A549 (cell line): ENCODE measurements at regions not wholly inside any gene's neighbourhood (a gene's known extent, or its start where the extent isn't known, plus 50 kb on each side); places are given as distances from the start of the nearest gene placed in this dataset.
A peak's percentile ranks its signal among the peaks of the same experiment; 100 is the strongest.
"Not testable (repeated sequence)": the region's sequence is repeated elsewhere in the genome, so short reads cannot be mapped to it uniquely, and the experiment has no call there.

Experiments
- ATAC-seq, 2 experiments: fragments of 200-7000 bp in 1 of 2; fragments of >200 bp in 1 of 2; cut with Nextera tagmentation in 1 of 2; cut with Tn5 transposase in 1 of 2; 3 replicates each; pipeline versions ENCODE4 v1.8.0 to v1.9.1; 2018 to 2020; ENCODE audit warnings: mild to moderate bottlenecking in 1 of 2, moderate library complexity in 1 of 2
- CTCF ChIA-PET: fragments of 300-600 bp; sonication (Branson Sonifier 250); formaldehyde crosslinking; extraction: SDS; loops from one replicate; lab custom pipeline; 2021; ENCODE audit warnings: antibody characterized with exemption, inconsistent platforms; lab: Yijun Ruan, JAX
- POLR2A ChIA-PET: fragments of 350-600 bp; formaldehyde crosslinking; extraction: SDS; loops from one replicate; lab custom pipeline; 2021; ENCODE audit warnings: antibody characterized with exemption, inconsistent platforms; lab: Yijun Ruan, JAX
- DNase-seq, 2 experiments: peaks; one replicate each; pipeline versions ENCODE4 v3.0.0 to v3.0.0-alpha.2; 2011 to 2016; ENCODE audit warnings: low read depth in 1 of 2, low spot score in 1 of 2
- FAIRE-seq: peaks from 2 replicates; lab custom pipeline; 2011; peaks lifted over from hg19 to GRCh38; lab: Jason Lieb, UNC
- H3K27ac ChIP-seq, 2 experiments: fragments of >200 bp; sonication (Bioruptor Twin); formaldehyde crosslinking; 3 replicates each; pipeline ENCODE4 v1.5.1; 2016 to 2017
- H3K4me1 ChIP-seq: fragments of >200 bp; sonication (Bioruptor Twin); formaldehyde crosslinking; 3 replicates; pipeline ENCODE4 v1.6.1; 2016
- H3K4me2 ChIP-seq: fragments of >200 bp; sonication (Bioruptor Twin); formaldehyde crosslinking; 3 replicates; pipeline ENCODE4 v1.6.1; 2016
- H3K4me3 ChIP-seq: fragments of >200 bp; sonication (Bioruptor Twin); formaldehyde crosslinking; 3 replicates; pipeline ENCODE4 v1.5.1; 2016
- H3K9me3 ChIP-seq: fragments of >200 bp; sonication (Bioruptor Twin); formaldehyde crosslinking; 3 replicates; pipeline ENCODE4 v1.6.1; 2016
- CEBPB ChIP-seq, 2 experiments: fragments of >200 bp in 1 of 2; sonication (Bioruptor Twin) in 1 of 2; formaldehyde crosslinking in 1 of 2; IDR thresholded peaks; 2 replicates each; pipeline ENCODE4 v1.6.1; 2012 to 2016
- CHD2 ChIP-seq: fragments of 150-350 bp; IDR thresholded peaks from 2 replicates; pipeline ENCODE4 v1.6.1; 2014; ENCODE audit warnings: low read length; ENCODE audit not compliant: partially characterized antibody
- CHD4 ChIP-seq: fragments of 200-600 bp; sonication (generic); IDR thresholded peaks from 2 replicates; pipeline ENCODE4 v1.6.1; 2016; ENCODE audit warnings: antibody characterized with exemption, mild to moderate bottlenecking, borderline replicate concordance
- CTCF ChIP-seq: fragments of >200 bp; sonication (Bioruptor Twin); formaldehyde crosslinking; IDR thresholded peaks from 3 replicates; pipeline ENCODE4 v1.5.1; 2016
- EHF ChIP-seq: fragments of 250-450 bp; sonication (Bioruptor Pico); IDR thresholded peaks from 2 replicates; pipeline ENCODE4 v1.5.0; 2020; ENCODE audit warnings: mild to moderate bottlenecking
- EHMT2 ChIP-seq: fragments of 200-600 bp; sonication (generic); IDR thresholded peaks from 2 replicates; pipeline ENCODE4 v1.6.1; 2016; ENCODE audit warnings: antibody characterized with exemption, low read depth, mild to moderate bottlenecking, moderate library complexity
- EP300 ChIP-seq, 2 experiments: fragments of >200 bp; sonication (Bioruptor Twin); formaldehyde crosslinking; IDR thresholded peaks; 2 replicates in 1 of 2; 3 replicates in 1 of 2; pipeline ENCODE4 v1.6.1; 2016 to 2017
- GATA3 ChIP-seq: IDR thresholded peaks from 2 replicates; pipeline ENCODE4 v1.6.1; 2012; ENCODE audit warnings: borderline replicate concordance
- HMGXB4 ChIP-seq: fragments of 250-450 bp; sonication (Bioruptor Pico); IDR thresholded peaks from 2 replicates; pipeline ENCODE4 v1.5.0; 2021; ENCODE audit warnings: mild to moderate bottlenecking, moderate library complexity, borderline replicate concordance
- HOXA7 ChIP-seq: fragments of 250-450 bp; sonication (Bioruptor Pico); IDR thresholded peaks from 2 replicates; pipeline ENCODE4 v1.5.0; 2020; ENCODE audit warnings: mild to moderate bottlenecking, moderate library complexity
- HOXB13 ChIP-seq: fragments of 250-450 bp; sonication (Bioruptor Pico); IDR thresholded peaks from 2 replicates; pipeline ENCODE4 v1.5.0; 2020; ENCODE audit warnings: low read depth, mild to moderate bottlenecking, moderate library complexity
- JUNB ChIP-seq: fragments of >200 bp; sonication (Bioruptor Twin); formaldehyde crosslinking; IDR thresholded peaks from 2 replicates; pipeline ENCODE4 v1.6.1; 2016
- KDM5A ChIP-seq: fragments of 200-600 bp; sonication (generic); IDR thresholded peaks from 2 replicates; pipeline ENCODE4 v1.6.1; 2016; ENCODE audit warnings: antibody characterized with exemption, mild to moderate bottlenecking
- MAZ ChIP-seq: fragments of 150-350 bp; IDR thresholded peaks from 2 replicates; pipeline ENCODE4 v1.6.1; 2014; ENCODE audit warnings: antibody characterized with exemption, low read depth, low read length, borderline replicate concordance
- PHF8 ChIP-seq: fragments of 200-600 bp; sonication (generic); IDR thresholded peaks from 2 replicates; pipeline ENCODE4 v1.6.1; 2016; ENCODE audit warnings: low read depth, mild to moderate bottlenecking, antibody characterized with exemption, moderate library complexity, borderline replicate concordance
- POLR2A ChIP-seq: IDR thresholded peaks from 2 replicates; pipeline ENCODE4 v1.6.1; 2012; ENCODE audit warnings: mild to moderate bottlenecking, low read length
- RAD21 ChIP-seq, 2 experiments: fragments of >200 bp in 1 of 2; sonication (Bioruptor Twin) in 1 of 2; formaldehyde crosslinking in 1 of 2; IDR thresholded peaks in 1 of 2; conservative IDR thresholded peaks in 1 of 2; 2 replicates in 1 of 2; 3 replicates in 1 of 2; pipeline ENCODE4 v1.6.1; 2012 to 2018; ENCODE audit warnings: inconsistent platforms in 1 of 2
- RFX5 ChIP-seq: fragments of 450-650 bp; IDR thresholded peaks from 2 replicates; pipeline ENCODE4 v1.7.1; 2014; ENCODE audit warnings: antibody characterized with exemption, mild to moderate bottlenecking, moderate library complexity
- TFCP2L1 ChIP-seq: fragments of 250-450 bp; sonication (Bioruptor Pico); IDR thresholded peaks from 2 replicates; pipeline ENCODE4 v1.5.0; 2021; ENCODE audit warnings: mild to moderate bottlenecking
- ZC3H11A ChIP-seq: fragments of 450-650 bp; IDR thresholded peaks from 2 replicates; pipeline ENCODE4 v1.6.1; 2014; ENCODE audit warnings: antibody characterized with exemption, mild to moderate bottlenecking
- ZFP36 ChIP-seq: fragments of 450-650 bp; IDR thresholded peaks from 2 replicates; pipeline ENCODE4 v1.6.1; 2014; ENCODE audit warnings: borderline replicate concordance; ENCODE audit not compliant: partially characterized antibody
- ZSCAN20 ChIP-seq: fragments of 250-450 bp; sonication (Bioruptor Pico); IDR thresholded peaks from 2 replicates; pipeline ENCODE4 v1.8.0; 2022; ENCODE audit warnings: mild to moderate bottlenecking, moderate library complexity
- WGBS: methylation state at CpG from one replicate; pipeline ENCODE4 v1.1.6; 2017; ENCODE audit errors: missing lambda C conversion rate; 5-methylcytosine and 5-hydroxymethylcytosine counted together
- TF ChIP-seq, protein P1 (sequence below): fragments of 150-350 bp; IDR thresholded peaks from 2 replicates; pipeline ENCODE4 v1.6.1; 2014; ENCODE audit warnings: low read depth, mild to moderate bottlenecking, low read length

DNA sequence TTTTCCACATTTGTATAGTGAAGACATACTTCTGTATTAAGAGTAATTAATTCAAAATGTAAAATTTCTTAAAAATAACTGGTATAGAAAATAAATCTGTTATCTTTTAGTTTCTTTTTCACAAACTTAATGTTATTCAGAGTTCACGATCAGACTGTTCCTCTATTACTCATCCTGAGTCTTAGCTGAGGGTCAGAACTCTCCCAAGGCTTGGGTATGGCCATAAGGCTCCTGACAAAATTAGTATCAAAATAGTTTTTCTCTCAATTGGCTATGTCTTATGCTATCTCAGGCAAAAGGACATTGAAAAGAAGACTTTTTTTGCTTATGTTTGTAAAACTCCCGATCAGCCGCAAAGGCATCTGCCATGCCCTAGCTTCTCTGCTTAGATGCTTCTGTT, 56.1 kb upstream of the NAB1 start:
- ATAC-seq = no peak
- Histone ChIP-seq H3K27ac (no peak overlapping the region), H3K4me2 (no peak overlapping the region)
- TF ChIP-seq GATA3 (no peak), JUNB (no peak), ZSCAN20 (no peak), CHD4 (no peak), PHF8 (no peak), POLR2A (no peak), CEBPB (IDR thresholded peaks at IDR 0.05) (no peak), ZFP36 (no peak), HOXB13 (CRISPR knock-in tag) (no peak), RAD21 (conservative IDR thresholded peaks at IDR 0.05 in 1 of 2, IDR thresholded peaks at IDR 0.05 in 1 of 2) (no peak), MAZ (no peak), EHMT2 (no peak), EP300 (IDR thresholded peaks at IDR 0.05) (no peak), KDM5A (no peak), CHD2 (no peak), HMGXB4 (CRISPR knock-in tag) (no peak), HOXA7 (no peak), TFCP2L1 (CRISPR knock-in tag) (no peak), CTCF (no peak)
- TF ChIP-seq, protein P1, sequence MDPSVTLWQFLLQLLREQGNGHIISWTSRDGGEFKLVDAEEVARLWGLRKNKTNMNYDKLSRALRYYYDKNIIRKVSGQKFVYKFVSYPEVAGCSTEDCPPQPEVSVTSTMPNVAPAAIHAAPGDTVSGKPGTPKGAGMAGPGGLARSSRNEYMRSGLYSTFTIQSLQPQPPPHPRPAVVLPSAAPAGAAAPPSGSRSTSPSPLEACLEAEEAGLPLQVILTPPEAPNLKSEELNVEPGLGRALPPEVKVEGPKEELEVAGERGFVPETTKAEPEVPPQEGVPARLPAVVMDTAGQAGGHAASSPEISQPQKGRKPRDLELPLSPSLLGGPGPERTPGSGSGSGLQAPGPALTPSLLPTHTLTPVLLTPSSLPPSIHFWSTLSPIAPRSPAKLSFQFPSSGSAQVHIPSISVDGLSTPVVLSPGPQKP = no peak
- TF ChIP-seq, all 56 proteins: peak for 0
- CTCF ChIA-PET = no interaction called here
- Histone ChIP-seq H3K9me3 (no peaks in the 10 kb centered on the region), H3K4me1 (no peaks in the 10 kb centered on the region), H3K4me3 (no peak overlapping the region)
- FAIRE-seq = no peak
- POLR2A ChIA-PET = no interaction called here
- 97% methylated on average over 3 of the region's 3 CpGs for WGBS
- DNase-seq = no peak

GRCh38 chr2:190595879-190596278, 53.0 kb upstream of the NAB1 start:
- H3K4me2 ChIP-seq, ATAC-seq, H3K27ac ChIP-seq, H3K4me3 ChIP-seq, H3K9me3 ChIP-seq, POLR2A ChIA-PET, DNase-seq, CTCF ChIA-PET, FAIRE-seq: not testable (repeated sequence)
- peaks cover 22% of the 10 kb centered on the region for H3K4me1 ChIP-seq
- WGBS = 70% methylated on average over 1 of the region's 1 CpG

DNA sequence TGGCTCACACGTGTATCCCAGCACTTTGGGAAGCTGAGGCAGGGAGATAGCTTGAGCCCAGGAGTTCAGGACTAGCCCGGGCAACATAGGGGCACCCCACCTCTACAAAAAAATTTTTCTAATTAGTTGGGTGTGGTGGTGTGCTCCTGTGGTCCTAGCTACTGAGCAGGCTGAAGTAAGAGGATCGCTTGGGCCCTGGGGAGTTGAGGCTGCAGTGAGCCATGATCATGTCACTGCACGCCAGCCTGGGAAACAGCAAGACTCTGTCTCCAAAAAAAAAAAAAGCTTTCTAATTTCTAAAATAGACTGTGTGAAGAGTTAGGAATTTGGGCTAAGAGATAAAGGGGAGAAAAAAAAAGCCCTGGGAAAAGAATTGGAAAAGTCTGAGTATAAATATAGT, 51.9 kb upstream of the NAB1 start:
- H3K4me3 ChIP-seq = no peak overlapping the region
- H3K9me3 ChIP-seq = no peaks in the 10 kb centered on the region
- 80% methylated on average over 4 of the region's 4 CpGs for WGBS
- H3K27ac ChIP-seq = 0 out of 6 replicates have a peak overlapping the region, but pooled peaks of 1 of the 2 experiments have one; percentile 27
- DNase-seq (no peak), ATAC-seq (no peak)
- peaks cover 22% of the 10 kb centered on the region for H3K4me1 ChIP-seq
- H3K4me2 ChIP-seq = no peak overlapping the region
- no peak for TF ChIP-seq EHF (CRISPR knock-in tag)
- no peak for TF ChIP-seq RFX5
- TF ChIP-seq KDM5A = no peak
- no peak for TF ChIP-seq ZC3H11A
- TF ChIP-seq, all 56 proteins: peak for 0
- ChIA-PET POLR2A (no interaction called here), CTCF (no interaction called here)
- no peak for FAIRE-seq
